ENCODE measurements at regions not wholly inside any gene's neighbourhood (a gene's known extent, or its start where the extent isn't known, plus 50 kb on each side); places are given as distances from the start of the nearest gene placed in this dataset.

DNA sequence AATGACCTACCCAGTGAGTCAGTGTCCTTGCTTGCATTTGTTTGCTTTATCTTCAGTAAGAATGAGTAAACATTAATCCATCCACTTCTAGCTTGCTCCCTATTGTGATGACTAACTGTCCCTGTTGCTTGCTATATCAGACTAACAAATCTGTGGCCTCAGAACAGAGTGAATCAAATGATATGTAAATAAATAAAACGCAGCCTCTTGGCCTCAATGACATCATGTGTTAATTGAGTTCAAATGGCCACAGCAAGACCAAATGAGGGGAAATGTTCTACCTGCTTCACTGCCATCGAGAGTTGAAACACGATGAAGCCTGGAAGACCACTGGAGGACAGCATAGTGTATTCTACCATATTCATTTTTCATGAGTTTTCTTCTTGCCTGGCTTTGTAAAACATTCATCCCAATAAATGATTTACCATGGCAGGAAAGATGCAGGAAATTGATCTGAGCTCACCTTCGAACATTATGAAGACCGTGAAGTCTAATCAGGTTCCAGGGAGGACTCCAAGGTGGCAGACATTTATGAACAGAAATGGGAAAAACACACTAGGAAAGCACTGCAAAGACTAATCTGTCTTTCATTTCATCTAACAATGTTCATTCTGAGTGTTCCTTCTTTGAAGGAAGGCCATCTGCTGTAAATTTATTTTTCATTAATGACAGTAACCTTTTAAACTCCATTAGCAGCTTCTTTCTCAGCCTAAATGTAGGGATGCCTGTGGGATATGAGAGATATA is 1144.5 kb downstream of the TUSC7 start:
- Mint-ChIP-seq H3K4me1 (ENCODE audit: low read depth, unreplicated experiment) (peaks cover 20% of the 10 kb centered on the region), H3K4me3 (ENCODE audit: low read depth, unreplicated experiment) (no peak overlapping the region), H3K9me3 (ENCODE audit: low read depth, unreplicated experiment) (no peaks in the 10 kb centered on the region), H3K27ac (ENCODE audit: unreplicated experiment) (peak overlapping the region; percentile 36), H3K27me3 (ENCODE audit: unreplicated experiment) (no peaks in the 10 kb centered on the region), H3K36me3 (ENCODE audit: insufficient read depth, unreplicated experiment) (no peaks in the 10 kb centered on the region)
- CTCF ChIA-PET = interaction anchor here (0.9 to 1.1 kb wide), 2 partner anchors 8 to 16 kb away, joined by 3 read pairs; no protein-coding TSS in a partner anchor
- BruUV-seq (replicated peaks) = no TSS peak
- intact Hi-C loops (cut with micrococcal nuclease; ENCODE audit: unreplicated experiment) = no loop called here
- DNase-seq = peak; percentile 3
- TF ChIP-seq, protein P1, sequence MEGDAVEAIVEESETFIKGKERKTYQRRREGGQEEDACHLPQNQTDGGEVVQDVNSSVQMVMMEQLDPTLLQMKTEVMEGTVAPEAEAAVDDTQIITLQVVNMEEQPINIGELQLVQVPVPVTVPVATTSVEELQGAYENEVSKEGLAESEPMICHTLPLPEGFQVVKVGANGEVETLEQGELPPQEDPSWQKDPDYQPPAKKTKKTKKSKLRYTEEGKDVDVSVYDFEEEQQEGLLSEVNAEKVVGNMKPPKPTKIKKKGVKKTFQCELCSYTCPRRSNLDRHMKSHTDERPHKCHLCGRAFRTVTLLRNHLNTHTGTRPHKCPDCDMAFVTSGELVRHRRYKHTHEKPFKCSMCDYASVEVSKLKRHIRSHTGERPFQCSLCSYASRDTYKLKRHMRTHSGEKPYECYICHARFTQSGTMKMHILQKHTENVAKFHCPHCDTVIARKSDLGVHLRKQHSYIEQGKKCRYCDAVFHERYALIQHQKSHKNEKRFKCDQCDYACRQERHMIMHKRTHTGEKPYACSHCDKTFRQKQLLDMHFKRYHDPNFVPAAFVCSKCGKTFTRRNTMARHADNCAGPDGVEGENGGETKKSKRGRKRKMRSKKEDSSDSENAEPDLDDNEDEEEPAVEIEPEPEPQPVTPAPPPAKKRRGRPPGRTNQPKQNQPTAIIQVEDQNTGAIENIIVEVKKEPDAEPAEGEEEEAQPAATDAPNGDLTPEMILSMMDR (IDR thresholded peaks at IDR 0.05; ENCODE audit: unreplicated experiment) = no peak

DNA sequence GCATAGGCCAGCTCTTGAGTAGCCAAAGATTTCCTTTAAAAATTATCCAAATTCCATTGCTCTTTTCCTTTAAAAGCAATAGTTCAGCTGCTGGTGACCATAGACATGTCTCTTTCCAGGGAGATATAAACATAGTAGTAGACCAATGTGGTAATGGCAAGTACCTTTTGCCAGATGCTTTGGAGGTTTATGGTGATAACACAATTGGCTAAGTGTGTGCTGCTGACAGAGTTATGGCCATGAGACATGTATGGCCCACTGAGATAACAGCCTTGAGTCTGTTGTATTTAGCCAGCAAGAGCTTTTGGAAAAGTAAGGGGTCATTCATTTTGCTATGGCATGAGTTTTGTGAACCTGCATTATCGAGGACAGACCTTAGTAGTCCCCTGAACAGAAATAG is 1146.8 kb downstream of the TUSC7 start:
- TF ChIP-seq, protein P1 (IDR thresholded peaks at IDR 0.05; ENCODE audit: unreplicated experiment) = no peak
- peaks cover 20% of the 10 kb centered on the region for H3K4me1 Mint-ChIP-seq (ENCODE audit: low read depth, unreplicated experiment)
- CTCF ChIA-PET = no interaction called here
- BruUV-seq (replicated peaks) = no TSS peak
- no peak overlapping the region for H3K27ac Mint-ChIP-seq (ENCODE audit: unreplicated experiment)
- no peaks in the 10 kb centered on the region for H3K9me3 Mint-ChIP-seq (ENCODE audit: low read depth, unreplicated experiment)
- no peak for DNase-seq
- H3K36me3 Mint-ChIP-seq (ENCODE audit: insufficient read depth, unreplicated experiment) = no peaks in the 10 kb centered on the region
- H3K4me3 Mint-ChIP-seq (ENCODE audit: low read depth, unreplicated experiment) = no peak overlapping the region
- H3K27me3 Mint-ChIP-seq (ENCODE audit: unreplicated experiment) = no peaks in the 10 kb centered on the region
- intact Hi-C loops (cut with micrococcal nuclease; ENCODE audit: unreplicated experiment) = no loop called here

DNA sequence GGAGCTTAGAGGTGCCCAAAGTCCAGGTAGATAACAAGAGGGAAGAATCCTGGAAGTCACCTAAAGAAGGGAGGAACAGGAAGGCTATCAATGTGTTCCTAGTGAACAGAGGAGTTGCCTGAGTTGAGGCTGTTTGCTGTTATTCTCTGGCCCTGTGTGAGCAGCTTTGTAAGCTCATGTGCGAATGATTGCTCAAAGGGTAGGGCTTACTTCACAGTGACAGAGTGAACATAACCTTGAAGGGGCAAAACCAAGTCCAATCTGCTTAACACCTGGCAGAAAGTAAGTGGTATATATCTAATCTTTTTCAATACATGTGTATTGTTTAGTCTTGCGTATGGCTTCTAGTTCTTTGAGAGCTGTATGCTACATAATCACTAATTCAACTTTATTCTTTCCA is 1153.6 kb downstream of the TUSC7 start:
- peaks cover 18% of the 10 kb centered on the region for H3K4me1 Mint-ChIP-seq (ENCODE audit: low read depth, unreplicated experiment)
- H3K27me3 Mint-ChIP-seq (ENCODE audit: unreplicated experiment) = no peaks in the 10 kb centered on the region
- H3K4me3 Mint-ChIP-seq (ENCODE audit: low read depth, unreplicated experiment) = no peak overlapping the region
- intact Hi-C loops (cut with micrococcal nuclease; ENCODE audit: unreplicated experiment) = no loop called here
- DNase-seq = no peak
- CTCF ChIA-PET = no interaction called here
- BruUV-seq (replicated peaks) = no TSS peak
- H3K36me3 Mint-ChIP-seq (ENCODE audit: insufficient read depth, unreplicated experiment) = no peaks in the 10 kb centered on the region
- H3K27ac Mint-ChIP-seq (ENCODE audit: unreplicated experiment) = no peak overlapping the region
- H3K9me3 Mint-ChIP-seq (ENCODE audit: low read depth, unreplicated experiment) = no peaks in the 10 kb centered on the region
- TF ChIP-seq, protein P1 (IDR thresholded peaks at IDR 0.05; ENCODE audit: unreplicated experiment) = no peak

DNA sequence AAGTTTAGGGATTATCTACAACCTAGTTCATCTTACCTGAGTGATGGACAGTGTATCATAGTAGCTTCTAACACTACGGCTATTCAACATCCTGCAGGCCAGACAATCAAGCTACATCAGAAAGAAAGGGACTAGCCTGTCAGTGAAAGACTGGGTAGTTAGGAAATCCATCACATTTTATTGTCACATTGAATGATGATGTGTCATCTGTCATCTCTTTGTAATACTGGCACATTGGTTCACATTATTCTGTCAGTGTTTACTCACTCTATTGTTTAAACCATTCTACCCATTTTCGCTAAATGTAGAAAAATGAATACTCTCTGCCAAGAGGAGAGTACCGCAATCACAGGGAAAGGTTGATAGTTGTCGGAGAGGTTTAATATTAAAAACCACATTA is 1155.8 kb downstream of the TUSC7 start:
- DNase-seq = no peak
- H3K4me3 Mint-ChIP-seq (ENCODE audit: low read depth, unreplicated experiment) = no peak overlapping the region
- H3K4me1 Mint-ChIP-seq (ENCODE audit: low read depth, unreplicated experiment) = peaks cover 18% of the 10 kb centered on the region
- no peaks in the 10 kb centered on the region for H3K36me3 Mint-ChIP-seq (ENCODE audit: insufficient read depth, unreplicated experiment)
- H3K9me3 Mint-ChIP-seq (ENCODE audit: low read depth, unreplicated experiment) = no peaks in the 10 kb centered on the region
- TF ChIP-seq, protein P1 (IDR thresholded peaks at IDR 0.05; ENCODE audit: unreplicated experiment) = no peak
- BruUV-seq (replicated peaks) = no TSS peak
- CTCF ChIA-PET = interaction anchor here (1.2 kb wide), 1 partner anchor 28 kb away, joined by 3 read pairs; no protein-coding TSS in a partner anchor
- intact Hi-C loops (cut with micrococcal nuclease; ENCODE audit: unreplicated experiment) = no loop called here
- H3K27me3 Mint-ChIP-seq (ENCODE audit: unreplicated experiment) = no peaks in the 10 kb centered on the region
- H3K27ac Mint-ChIP-seq (ENCODE audit: unreplicated experiment) = no peak overlapping the region
